Activated CD8-positive, alpha-beta memory T cell treated with anti-CD3 and anti-CD28 coated beads, Interleukin-2, amount 50 U/mL, for 1 hour (primary cell): ENCODE measurements at regions not wholly inside any gene's neighbourhood (a gene's known extent, or its start where the extent isn't known, plus 50 kb on each side); places are given as distances from the start of the nearest gene placed in this dataset.
"Not testable (repeated sequence)": the region's sequence is repeated elsewhere in the genome, so short reads cannot be mapped to it uniquely, and the experiment has no call there.

Experiments used
- DNase-seq: peaks from one replicate; pipeline ENCODE4 v3.0.0-alpha.2; 2020; ENCODE audit errors: extremely low read depth

GRCh38 chr21:27528697-27529096 lies 561.8 kb upstream of the ADAMTS5 start:
- no peak for DNase-seq

GRCh38 chr21:27526451-27526850 lies 559.6 kb upstream of the ADAMTS5 start:
- no peak for DNase-seq

- no peak for DNase-seq
Observed at GRCh38 chr21:27525780-27526179, 558.9 kb upstream of the ADAMTS5 start.

- DNase-seq = no peak
Observed at GRCh38 chr21:27519361-27519760, 552.5 kb upstream of the ADAMTS5 start.

GRCh38 chr21:27517177-27517576 lies 550.3 kb upstream of the ADAMTS5 start:
- DNase-seq = not testable (repeated sequence)

- DNase-seq = no peak
Observed at GRCh38 chr21:27515676-27516075, 548.8 kb upstream of the ADAMTS5 start.

- DNase-seq = no peak
Observed at GRCh38 chr21:27513825-27514224, 546.9 kb upstream of the ADAMTS5 start.

GRCh38 chr21:27513016-27513415 lies 546.1 kb upstream of the ADAMTS5 start:
- no peak for DNase-seq

- no peak for DNase-seq
Observed at GRCh38 chr21:27511233-27511632, 544.3 kb upstream of the ADAMTS5 start.

GRCh38 chr21:27507695-27508094 lies 540.8 kb upstream of the ADAMTS5 start:
- DNase-seq = no peak

- DNase-seq = no peak
Observed at GRCh38 chr21:27505516-27505915, 538.6 kb upstream of the ADAMTS5 start.

GRCh38 chr21:27502801-27503200 lies 535.9 kb upstream of the ADAMTS5 start:
- no peak for DNase-seq

GRCh38 chr21:27498025-27498424 lies 531.1 kb upstream of the ADAMTS5 start:
- DNase-seq = no peak

- DNase-seq = no peak
Observed at GRCh38 chr21:27495836-27496235, 528.9 kb upstream of the ADAMTS5 start.

- no peak for DNase-seq
Observed at GRCh38 chr21:27493542-27493941, 526.7 kb upstream of the ADAMTS5 start.

GRCh38 chr21:27487676-27488075 lies 520.8 kb upstream of the ADAMTS5 start:
- DNase-seq = no peak

- no peak for DNase-seq
Observed at GRCh38 chr21:27480841-27481261, 514.0 kb upstream of the ADAMTS5 start.

GRCh38 chr21:27477296-27477695 lies 510.4 kb upstream of the ADAMTS5 start:
- DNase-seq = no peak

GRCh38 chr21:27476696-27477095 lies 509.8 kb upstream of the ADAMTS5 start:
- DNase-seq = no peak

- DNase-seq = no peak
Observed at GRCh38 chr21:27475363-27475955, 508.6 kb upstream of the ADAMTS5 start.

- no peak for DNase-seq
Observed at GRCh38 chr21:27467366-27467765, 500.5 kb upstream of the ADAMTS5 start.

- DNase-seq = no peak
Observed at GRCh38 chr21:27466140-27466539, 499.3 kb upstream of the ADAMTS5 start.

- no peak for DNase-seq
Observed at GRCh38 chr21:27464648-27465047, 497.8 kb upstream of the ADAMTS5 start.

GRCh38 chr21:27462726-27463125 lies 495.8 kb upstream of the ADAMTS5 start:
- DNase-seq = no peak
